GM12873 (cell line): ENCODE measurements at regions not wholly inside any gene's neighbourhood (a gene's known extent, or its start where the extent isn't known, plus 50 kb on each side); places are given as distances from the start of the nearest gene placed in this dataset.

ENCODE experiments used
- TF ChIP-seq, protein P1 (sequence below): IDR thresholded peaks from 2 replicates; pipeline ENCODE4 v1.5.1; 2012; ENCODE audit warnings: low read depth, mild to moderate bottlenecking, moderate library complexity, low read length, control low read depth; ENCODE audit not compliant: insufficient read depth; ENCODE audit errors: missing control alignments

DNA sequence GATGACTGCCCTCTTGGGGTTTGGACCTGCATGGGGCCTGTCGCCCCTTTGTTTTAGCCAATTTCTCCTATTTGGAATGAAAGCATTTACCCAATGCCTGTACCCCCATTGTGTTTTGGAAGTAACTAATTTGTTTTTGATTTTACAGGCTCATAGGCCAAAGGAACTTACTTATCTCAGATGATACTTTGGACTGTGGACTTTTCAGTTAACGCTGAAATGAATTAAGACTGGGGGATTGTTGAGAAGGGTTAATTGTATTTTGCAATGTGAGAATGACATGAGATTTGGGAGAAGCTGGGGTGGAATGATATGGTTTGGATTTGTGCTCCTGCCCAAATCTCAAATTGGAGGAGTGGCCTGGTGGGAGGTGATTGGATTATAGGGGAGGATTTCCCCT is 185.8 kb upstream of the PHYHIPL start:
- TF ChIP-seq, protein P1, sequence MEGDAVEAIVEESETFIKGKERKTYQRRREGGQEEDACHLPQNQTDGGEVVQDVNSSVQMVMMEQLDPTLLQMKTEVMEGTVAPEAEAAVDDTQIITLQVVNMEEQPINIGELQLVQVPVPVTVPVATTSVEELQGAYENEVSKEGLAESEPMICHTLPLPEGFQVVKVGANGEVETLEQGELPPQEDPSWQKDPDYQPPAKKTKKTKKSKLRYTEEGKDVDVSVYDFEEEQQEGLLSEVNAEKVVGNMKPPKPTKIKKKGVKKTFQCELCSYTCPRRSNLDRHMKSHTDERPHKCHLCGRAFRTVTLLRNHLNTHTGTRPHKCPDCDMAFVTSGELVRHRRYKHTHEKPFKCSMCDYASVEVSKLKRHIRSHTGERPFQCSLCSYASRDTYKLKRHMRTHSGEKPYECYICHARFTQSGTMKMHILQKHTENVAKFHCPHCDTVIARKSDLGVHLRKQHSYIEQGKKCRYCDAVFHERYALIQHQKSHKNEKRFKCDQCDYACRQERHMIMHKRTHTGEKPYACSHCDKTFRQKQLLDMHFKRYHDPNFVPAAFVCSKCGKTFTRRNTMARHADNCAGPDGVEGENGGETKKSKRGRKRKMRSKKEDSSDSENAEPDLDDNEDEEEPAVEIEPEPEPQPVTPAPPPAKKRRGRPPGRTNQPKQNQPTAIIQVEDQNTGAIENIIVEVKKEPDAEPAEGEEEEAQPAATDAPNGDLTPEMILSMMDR = no peak

DNA sequence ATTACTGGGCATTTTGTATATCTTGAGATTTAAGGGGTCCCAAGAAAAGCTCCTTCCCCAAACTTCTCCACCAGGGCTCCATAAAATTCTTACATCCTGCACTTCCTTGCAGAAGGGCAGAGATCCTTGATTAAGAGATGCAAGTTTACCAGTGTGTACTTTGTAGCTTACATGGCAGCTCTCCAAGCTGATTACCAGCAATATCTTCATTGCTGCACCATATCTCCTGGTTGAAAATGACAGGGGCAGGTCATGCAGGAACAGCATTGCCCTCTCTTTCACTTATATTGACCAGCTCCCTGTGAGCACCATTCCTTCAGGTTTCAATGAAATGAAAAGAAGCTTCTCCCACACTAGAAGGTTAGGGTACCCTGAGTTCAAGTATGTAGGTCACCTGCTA is 184.6 kb upstream of the PHYHIPL start:
- TF ChIP-seq, protein P1 = no peak

DNA sequence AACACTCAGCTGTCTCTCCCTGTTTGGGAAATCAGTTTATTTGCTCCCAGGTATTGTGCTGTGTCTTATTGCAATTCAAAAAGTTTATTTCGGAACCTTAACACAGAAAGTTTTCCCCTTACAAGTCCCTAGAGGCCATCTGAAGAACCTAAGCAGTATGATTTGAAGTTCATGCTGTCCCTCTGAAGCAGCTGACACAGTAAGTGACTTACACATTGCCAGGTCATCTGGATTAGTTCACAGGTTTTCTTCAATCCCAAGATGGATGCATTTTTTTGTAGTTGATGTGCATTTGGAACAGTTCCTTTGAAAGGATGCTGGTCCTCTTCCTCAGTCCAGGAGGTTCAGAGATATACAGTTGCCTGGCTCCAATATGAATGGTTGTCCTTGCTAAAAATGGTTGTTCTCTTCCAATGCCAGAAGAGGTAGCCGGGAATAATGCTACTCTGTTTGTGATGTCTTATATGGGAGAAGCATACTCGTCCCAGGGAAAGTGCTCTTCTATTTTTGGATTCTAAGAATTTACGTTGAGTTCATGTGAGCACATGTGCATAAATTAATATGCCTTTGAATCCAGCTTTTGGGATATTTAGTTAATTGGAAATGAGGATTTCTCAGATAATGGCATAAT is 183.5 kb upstream of the PHYHIPL start:
- TF ChIP-seq, protein P1 = no peak

DNA sequence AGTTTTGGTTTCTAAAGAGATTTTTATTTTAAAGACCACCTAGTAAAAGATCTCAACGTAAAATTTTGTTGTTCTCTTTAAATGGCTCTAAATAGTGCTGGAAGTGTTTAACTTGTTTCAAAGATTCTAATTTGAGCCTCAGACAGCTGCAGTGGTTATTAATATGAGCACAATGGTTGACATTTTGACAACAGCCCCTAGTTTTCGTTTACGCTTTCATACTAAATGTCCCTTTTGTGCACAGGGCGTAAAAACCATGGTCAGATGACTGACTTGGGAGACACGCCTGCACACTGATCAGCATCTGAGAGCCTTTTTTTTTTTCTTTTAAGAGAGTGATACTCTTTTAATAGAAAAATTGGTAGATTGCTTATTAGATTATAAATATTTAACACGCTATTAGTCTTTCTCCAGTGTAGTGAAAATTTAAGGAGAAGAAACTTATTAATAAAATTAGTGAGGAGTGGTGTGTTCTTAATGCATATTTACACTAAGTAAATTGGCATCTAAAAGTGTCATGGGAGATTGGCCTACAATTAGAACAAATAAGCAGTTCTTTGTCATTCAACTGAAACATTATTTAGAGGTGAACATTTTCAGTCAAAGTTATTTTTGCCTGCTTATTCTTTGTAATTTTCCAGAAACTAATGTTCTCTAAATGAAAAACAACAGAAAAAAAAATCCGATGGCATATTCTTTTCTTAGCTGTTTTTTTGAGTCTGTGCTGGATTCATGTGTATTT is 182.8 kb upstream of the PHYHIPL start:
- TF ChIP-seq, protein P1 = no peak

DNA sequence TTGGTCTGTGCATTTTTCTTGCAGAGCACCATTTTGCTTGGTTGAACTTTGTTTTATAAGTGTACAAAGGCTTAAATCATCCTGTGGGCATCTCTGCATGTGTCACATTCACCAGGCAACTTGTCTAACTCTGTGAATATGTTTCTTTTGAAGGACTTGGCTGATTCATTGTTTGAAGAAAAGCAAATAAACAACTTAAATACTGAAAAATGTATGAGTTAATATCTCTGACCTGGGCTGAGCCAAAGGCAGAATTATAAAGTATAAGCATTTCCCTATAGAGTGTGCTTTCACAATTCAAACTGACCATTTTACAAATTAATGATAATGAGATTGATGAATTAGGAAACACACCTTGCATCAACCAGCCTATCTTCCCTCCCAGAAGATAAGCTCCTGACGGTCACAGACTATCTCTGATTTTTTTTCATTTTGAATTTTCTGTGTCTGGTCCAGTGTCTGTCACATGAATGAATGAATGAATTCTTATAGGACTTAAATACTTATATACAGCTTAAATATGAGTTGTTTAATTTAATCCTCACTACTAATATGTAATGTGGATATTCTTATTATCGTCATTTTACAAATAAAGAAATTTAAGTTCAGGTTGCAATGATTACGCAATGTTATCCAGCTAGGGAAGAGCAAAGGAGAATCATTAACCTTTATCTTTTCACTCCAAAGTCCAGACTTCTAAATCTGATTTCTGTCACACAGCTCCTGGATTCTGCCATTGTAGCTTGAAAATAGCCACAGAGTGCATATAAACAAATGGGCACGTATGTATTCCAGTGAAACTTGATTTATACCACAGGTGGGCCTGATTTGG is 182.0 kb upstream of the PHYHIPL start:
- TF ChIP-seq, protein P1 = no peak

DNA sequence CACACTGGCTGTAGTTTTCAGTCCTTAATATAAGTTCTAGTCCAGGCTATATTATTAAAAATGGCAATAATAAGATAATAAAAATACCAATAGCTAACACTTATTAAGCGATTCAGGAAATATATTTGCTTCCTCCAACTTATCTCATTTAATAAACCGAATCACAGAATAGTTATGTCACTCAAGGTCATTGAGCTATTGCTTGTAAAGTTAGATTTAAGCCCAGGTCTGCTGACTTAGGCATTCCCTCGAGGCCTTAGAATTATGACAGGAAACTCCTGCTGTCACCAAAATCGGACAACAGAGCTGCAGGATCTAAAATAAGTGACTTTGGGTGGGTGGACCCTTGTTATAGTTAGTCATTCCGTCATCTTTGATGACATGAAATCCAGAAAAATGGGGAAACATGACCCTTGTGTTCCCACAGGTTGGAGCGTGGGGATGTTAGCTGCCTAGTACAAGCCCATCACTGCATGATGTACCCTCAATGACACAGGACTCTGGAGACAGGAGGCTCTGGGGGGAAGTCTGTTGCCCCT is 181.3 kb upstream of the PHYHIPL start:
- TF ChIP-seq, protein P1 = no peak

DNA sequence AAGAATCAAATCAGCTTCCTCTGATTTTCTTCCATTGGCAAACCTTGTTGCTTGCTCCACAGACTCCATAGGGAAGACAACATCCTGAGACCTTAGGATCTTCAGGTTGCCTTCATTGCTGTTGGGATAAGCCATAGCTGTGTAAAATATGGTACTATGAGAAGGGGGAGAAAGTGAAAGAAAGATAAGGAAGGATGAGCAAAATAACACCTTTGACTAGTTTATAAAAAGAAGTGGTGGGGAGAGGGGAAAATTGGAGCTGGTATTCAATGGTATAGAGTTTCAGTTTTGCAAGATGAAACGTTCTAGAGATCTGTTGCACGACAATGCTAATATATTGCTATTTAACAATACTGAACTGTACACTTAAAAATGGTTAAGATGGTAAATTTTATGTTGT is 180.4 kb upstream of the PHYHIPL start:
- TF ChIP-seq, protein P1 = no peak
